22Rv1 (cell line): ENCODE measurements at regions not wholly inside any gene's neighbourhood (a gene's known extent, or its start where the extent isn't known, plus 50 kb on each side); places are given as distances from the start of the nearest gene placed in this dataset.

Experiments used
- H3K27ac ChIP-seq: fragments of 450-650 bp; 2 replicates; pipeline ENCODE4 v1.5.1; 2017
- ZFX ChIP-seq: fragments of 450-650 bp; IDR thresholded peaks from 2 replicates; pipeline ENCODE4 v1.6.1; 2017; ENCODE audit warnings: antibody characterized with exemption, borderline replicate concordance
- TF ChIP-seq, protein P1 (sequence below): fragments of 450-650 bp; IDR thresholded peaks from 2 replicates; pipeline ENCODE4 v1.5.1; 2017; ENCODE audit warnings: mild to moderate bottlenecking

DNA sequence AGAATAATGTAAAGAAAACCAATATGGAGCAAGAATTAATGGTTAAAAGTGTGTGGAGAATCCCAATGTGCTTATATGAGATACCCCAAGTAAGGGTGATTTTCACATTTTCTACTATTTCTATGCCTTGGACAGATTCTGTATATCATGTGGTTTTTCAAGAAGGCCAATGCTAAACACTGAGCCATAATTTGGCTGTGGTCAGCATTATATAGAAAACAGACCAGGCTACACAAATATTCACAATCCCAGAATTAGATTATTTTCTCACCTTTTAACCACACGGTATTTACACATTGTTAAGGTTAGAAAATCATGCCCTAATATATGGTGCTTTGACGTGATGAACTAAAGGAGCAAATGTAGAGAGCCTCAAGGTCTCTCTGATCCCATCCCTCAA, 277.4 kb upstream of the LRATD1 start:
- no peak overlapping the region for H3K27ac ChIP-seq
- TF ChIP-seq ZFX, result no peak
- TF ChIP-seq, protein P1, sequence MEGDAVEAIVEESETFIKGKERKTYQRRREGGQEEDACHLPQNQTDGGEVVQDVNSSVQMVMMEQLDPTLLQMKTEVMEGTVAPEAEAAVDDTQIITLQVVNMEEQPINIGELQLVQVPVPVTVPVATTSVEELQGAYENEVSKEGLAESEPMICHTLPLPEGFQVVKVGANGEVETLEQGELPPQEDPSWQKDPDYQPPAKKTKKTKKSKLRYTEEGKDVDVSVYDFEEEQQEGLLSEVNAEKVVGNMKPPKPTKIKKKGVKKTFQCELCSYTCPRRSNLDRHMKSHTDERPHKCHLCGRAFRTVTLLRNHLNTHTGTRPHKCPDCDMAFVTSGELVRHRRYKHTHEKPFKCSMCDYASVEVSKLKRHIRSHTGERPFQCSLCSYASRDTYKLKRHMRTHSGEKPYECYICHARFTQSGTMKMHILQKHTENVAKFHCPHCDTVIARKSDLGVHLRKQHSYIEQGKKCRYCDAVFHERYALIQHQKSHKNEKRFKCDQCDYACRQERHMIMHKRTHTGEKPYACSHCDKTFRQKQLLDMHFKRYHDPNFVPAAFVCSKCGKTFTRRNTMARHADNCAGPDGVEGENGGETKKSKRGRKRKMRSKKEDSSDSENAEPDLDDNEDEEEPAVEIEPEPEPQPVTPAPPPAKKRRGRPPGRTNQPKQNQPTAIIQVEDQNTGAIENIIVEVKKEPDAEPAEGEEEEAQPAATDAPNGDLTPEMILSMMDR, result no peak

DNA sequence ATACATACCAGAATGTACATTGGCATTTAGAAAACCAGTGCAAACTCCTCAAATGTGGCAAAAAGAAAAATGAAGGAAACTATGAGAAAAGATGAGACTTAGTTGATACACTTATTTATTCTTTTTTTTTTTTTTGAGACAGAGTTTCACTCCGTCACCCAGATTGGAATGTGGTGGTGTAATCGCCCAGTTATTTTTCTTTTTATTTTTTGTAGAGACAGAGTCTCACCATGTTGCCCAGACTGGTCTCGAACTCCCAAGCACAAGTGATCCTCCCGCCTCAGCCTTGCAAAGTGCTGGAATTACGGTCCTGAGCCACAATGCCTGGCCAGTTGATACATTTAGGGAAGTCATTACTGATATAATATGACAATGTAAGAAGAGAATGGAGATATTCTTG, 274.2 kb upstream of the LRATD1 start:
- no peak overlapping the region for H3K27ac ChIP-seq
- TF ChIP-seq, protein P1, result no peak
- TF ChIP-seq ZFX, result no peak

DNA sequence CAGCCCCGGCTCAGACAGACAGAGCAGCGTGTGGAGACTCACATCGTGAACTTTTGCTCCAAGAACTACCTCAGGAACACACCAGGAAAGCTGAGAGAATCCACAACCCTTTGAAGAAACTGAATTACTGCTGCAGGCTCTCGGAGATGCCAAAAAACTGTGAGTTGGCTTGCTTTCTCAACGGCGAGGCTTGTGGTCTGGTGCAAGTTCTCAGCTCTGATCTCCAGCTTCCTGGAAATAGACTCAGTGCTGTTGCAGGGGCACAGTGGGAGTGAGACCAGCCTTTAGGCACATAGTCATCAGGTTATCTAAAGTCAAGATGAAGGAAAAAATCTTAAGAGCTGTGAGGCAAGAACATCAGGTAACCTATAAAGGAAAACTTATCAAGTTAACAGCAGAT, 273.7 kb upstream of the LRATD1 start:
- no peak overlapping the region for H3K27ac ChIP-seq
- TF ChIP-seq, protein P1, result no peak
- no peak for TF ChIP-seq ZFX

DNA sequence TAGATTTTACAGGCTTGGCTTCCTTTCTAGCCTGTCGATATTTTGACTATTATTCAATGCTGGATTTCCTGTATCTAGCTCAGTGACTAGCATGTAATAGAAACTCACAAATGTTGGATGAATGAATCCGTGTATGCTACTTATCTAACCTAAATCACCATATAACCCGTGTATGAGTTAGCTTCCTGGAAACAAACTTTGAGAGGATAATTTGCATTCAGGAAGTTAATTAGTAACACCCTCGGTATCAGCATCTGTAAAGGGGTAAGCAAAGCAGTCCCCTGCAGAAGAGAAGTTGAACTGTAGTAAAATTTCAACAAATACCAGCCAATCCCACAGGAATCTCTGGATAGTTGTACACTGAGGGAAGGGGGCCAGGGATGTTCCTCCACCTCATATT, 269.4 kb upstream of the LRATD1 start:
- TF ChIP-seq, protein P1, result no peak
- TF ChIP-seq ZFX, result no peak
- no peak overlapping the region for H3K27ac ChIP-seq

DNA sequence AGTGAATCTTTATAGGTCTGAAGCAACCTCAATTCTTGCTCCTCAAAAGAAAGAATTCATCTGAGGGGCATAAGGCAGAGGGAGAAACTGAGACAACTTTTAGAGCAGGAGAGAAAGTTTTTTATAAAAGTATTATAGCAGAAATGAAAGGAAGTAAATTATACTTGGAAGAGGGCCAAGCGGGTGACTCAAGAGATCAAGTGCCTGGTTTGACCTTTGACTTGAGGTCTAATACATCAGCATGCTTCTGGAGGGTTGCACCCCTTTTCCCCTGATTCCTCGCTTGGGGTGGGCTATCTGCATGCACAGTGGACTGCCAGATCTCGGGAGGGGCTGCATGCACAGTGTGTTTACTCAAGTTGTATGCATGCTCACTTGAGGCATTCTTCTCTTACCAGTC, 268.5 kb upstream of the LRATD1 start:
- no peak for TF ChIP-seq ZFX
- TF ChIP-seq, protein P1, result no peak
- H3K27ac ChIP-seq, result no peak overlapping the region

DNA sequence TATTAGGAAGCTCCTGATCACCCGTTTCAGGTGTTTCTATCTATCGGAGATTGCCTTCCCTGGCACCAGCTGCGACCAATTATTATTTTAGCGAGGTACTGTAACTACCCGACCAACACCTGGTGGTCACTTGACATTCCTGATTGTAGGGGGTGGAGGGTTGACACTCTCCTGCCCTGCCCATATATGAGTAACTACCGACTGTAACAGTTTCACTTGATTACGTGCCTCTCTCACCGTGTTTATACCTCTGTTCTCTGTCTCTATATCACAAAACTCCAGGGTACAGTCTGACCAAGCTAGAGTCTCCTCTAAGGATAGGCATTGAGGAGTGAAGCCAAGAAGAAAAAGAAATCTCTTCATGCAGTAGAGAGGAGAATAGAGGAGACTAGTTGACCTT, 268.0 kb upstream of the LRATD1 start:
- no peak overlapping the region for H3K27ac ChIP-seq
- no peak for TF ChIP-seq ZFX
- TF ChIP-seq, protein P1, result no peak

DNA sequence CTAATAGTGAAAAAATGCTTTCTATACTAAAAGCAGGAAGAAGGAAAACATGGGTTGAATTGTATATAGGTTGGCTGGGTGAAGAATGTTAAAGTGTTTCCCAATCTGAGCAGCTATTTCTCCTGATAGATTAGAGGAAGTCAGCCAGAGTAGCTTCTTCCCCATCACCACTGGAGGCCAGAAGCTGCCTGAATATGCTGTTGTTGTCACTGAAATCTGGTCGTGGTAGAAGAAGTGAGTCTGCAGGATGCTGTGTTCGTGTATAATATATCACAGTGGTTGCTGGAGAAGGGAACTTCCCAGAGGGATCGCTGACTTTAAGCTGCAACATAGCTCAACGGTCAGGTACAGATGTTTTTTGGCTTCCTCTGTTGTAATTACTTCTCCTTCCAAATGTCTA, 247.5 kb upstream of the LRATD1 start:
- H3K27ac ChIP-seq, result no peak overlapping the region
- TF ChIP-seq, protein P1, result no peak
- no peak for TF ChIP-seq ZFX
